ENCODE measurements at regions not wholly inside any gene's neighbourhood (a gene's known extent, or its start where the extent isn't known, plus 50 kb on each side); places are given as distances from the start of the nearest gene placed in this dataset.

DNA sequence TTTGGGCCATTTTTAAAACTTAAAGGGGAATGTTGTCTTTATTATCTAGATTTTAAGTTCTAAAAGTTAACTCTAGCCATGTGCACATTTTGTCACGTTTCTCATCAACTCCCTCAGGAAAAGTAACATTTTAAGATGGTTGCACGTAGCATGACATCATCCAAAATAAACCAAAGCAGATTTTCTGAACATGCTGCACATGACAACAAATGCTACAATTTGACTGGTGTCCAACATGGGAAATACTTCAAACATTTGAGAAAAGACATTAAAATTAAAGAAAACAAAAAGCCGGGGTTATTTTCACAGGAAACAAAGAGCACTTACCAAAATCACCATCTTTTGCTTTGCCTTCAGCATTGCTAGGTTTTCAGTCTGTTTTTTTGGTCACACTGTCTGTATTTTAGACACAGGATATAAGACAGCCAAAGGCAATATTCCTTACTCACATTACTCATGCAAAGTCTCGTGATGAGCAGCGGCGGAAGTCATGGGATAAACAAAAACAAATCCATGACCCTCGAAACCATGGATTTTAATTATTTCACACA lies 51.3 kb upstream of the RND3 start:
- in situ Hi-C loops (cut with MboI; ENCODE audit: low pct_unique_long_range_greater_than_20kb in 2 of 9, low sequenced_read_pairs in 9 of 9, unreplicated experiment in 9 of 9) = no loop called here
- whole genome bisulfite sequencing, 10 experiments = 10 to 100% (median 85%) methylated on average over 2 to 7 of the region's 7 CpGs
- H3K4me1 ChIP-seq (replicated peaks in 1 of 2) = no peaks in the 10 kb centered on the region
- no peak overlapping the region for H3K4me3 ChIP-seq
- no peak overlapping the region for H3K27ac ChIP-seq
- peak in 2 of 8 experiments; percentile 39 to 58 for ATAC-seq (replicated peaks in 6 of 8)

Measured in motor neuron (in vitro differentiated cells).